ENCODE measurements at regions not wholly inside any gene's neighbourhood (a gene's known extent, or its start where the extent isn't known, plus 50 kb on each side); places are given as distances from the start of the nearest gene placed in this dataset.
A peak's percentile ranks its signal among the peaks of the same experiment; 100 is the strongest.

DNA sequence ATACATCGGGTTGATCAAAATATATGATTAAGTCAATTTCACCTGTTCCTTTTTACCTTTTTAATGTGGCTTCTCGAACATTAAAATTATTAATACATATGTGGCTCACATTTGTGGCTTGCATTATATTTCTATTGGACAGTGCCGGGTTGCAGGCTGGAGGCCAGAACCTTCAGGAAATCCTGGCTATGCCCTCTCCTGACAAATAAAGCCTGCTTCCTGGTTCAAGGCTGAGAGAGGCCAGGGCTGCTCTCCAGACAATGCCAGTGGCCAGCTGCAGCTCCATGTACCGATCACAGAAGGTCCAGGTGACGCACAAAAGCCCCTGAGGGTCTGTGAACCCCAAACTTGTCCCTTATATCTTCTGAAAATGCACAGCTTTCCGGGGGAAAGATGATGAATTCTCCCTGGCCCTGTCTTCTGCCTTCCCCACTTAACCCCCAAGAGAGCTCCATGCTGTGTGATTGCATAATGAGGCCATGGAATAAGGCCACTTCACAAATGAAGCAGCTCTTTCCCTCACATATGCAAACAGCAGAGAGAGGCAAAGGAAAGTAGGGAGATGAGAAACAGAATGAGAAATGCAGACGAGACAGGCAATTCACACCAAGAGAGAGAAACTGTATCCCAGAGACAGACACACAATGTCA lies 241.2 kb downstream of the BCOR start:
- Histone ChIP-seq H3K27me3 (ENCODE audit: insufficient read depth, low read length) (no peaks in the 10 kb centered on the region), H4K20me1 (ENCODE audit: insufficient read depth, low read length) (no peaks in the 10 kb centered on the region), H3K9ac (ENCODE audit: low read length) (no peak overlapping the region; the same call in 1 of the 2 replicates), H3K4me1 (ENCODE audit: insufficient read depth, low read length, severe bottlenecking) (peaks cover 77% of the 10 kb centered on the region), H3K4me3 (ENCODE audit: low read depth, low read length, poor library complexity, severe bottlenecking) (no peak overlapping the region), H3K9me3 (ENCODE audit: low read length) (no peaks in the 10 kb centered on the region), H3K27ac (ENCODE audit: low read depth, low read length, poor library complexity, severe bottlenecking) (peak overlapping the region; percentile 87), H3K36me3 (ENCODE audit: insufficient read depth, low read length) (no peaks in the 10 kb centered on the region), H3F3A (ENCODE audit: insufficient read depth, low read length) (no peaks in the 10 kb centered on the region), H3K9me2 (ENCODE audit: low read depth, low read length) (no peaks in the 10 kb centered on the region), H3K4me2 (ENCODE audit: low read length) (no peak overlapping the region), H3K79me2 (ENCODE audit: insufficient read depth, low read length) (no peaks in the 10 kb centered on the region), H2AFZ (ENCODE audit: low read length) (no peak overlapping the region)
- TF ChIP-seq, protein P1, sequence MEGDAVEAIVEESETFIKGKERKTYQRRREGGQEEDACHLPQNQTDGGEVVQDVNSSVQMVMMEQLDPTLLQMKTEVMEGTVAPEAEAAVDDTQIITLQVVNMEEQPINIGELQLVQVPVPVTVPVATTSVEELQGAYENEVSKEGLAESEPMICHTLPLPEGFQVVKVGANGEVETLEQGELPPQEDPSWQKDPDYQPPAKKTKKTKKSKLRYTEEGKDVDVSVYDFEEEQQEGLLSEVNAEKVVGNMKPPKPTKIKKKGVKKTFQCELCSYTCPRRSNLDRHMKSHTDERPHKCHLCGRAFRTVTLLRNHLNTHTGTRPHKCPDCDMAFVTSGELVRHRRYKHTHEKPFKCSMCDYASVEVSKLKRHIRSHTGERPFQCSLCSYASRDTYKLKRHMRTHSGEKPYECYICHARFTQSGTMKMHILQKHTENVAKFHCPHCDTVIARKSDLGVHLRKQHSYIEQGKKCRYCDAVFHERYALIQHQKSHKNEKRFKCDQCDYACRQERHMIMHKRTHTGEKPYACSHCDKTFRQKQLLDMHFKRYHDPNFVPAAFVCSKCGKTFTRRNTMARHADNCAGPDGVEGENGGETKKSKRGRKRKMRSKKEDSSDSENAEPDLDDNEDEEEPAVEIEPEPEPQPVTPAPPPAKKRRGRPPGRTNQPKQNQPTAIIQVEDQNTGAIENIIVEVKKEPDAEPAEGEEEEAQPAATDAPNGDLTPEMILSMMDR (IDR thresholded peaks at IDR 0.05; ENCODE audit: low read length) = no peak
- TF ChIP-seq EZH2 (IDR thresholded peaks at IDR 0.05; ENCODE audit: borderline replicate concordance, low read length) = no peak

DNA sequence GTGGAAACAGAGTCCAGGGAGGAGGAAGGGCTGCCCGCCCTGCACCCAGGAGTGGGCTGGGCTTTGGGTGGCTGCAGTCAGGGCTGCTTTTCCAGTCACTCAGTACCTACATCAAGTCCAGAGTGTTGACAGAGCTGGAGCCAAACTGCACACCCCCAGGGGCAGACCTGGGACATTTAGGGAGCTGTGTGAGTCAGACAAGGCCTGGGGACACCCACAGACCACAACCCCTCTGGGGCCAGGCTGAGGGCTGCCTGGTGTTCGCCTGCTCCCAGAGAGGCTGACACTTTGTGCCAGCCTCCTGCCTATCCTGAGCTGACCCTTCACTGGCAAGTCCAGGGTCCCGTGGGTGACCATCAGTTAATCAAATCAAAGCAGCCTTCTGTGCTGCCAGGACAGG lies 240.0 kb downstream of the BCOR start:
- peak overlapping the region; percentile 6; the same call in 1 of the 2 replicates for H3K4me2 ChIP-seq (ENCODE audit: low read length)
- peak overlapping the region; percentile 59 for H3K27ac ChIP-seq (ENCODE audit: low read depth, low read length, poor library complexity, severe bottlenecking)

DNA sequence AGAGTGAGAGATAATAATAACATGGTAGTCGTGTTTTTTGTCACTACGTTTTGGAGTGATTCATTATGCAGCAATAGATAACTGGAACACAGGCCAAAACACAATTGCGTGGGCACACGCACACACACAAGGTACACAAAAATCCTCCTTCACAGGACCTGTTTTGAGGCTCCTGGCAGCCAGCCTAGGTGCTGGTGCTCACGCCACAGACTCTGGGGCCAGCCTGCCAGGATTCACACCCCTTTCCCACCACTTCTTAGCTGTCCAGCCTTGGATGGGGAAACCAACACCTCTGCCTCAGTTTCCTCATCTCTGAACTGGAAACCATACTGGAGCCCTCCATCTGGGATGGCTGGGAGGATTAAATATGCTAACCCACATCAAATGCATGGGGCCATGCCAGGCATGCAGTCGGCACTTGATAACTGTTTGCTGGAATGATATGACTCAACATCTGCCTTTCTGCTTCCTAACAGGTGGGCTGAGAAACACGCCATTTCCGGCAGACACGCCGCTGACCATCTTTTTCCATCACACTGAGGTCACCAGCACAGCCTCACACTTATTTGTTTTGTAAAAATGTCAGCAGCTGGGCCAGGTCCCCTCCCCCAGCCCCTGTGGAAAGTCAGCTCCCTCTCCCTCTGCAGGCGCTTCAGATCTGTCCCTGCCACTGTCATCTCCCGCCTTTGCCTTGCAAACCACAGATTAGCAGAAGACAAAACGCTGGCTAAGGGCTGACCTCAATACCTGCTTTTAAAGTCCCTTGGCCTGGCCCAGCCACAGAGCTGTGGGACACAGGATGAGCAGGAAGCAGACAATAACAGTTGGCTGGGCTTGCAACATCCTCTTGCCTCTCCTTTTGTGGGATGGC lies 237.5 kb downstream of the BCOR start:
- TF ChIP-seq, protein P1 (IDR thresholded peaks at IDR 0.05; ENCODE audit: low read length) = no peak
- no peak for TF ChIP-seq EZH2 (IDR thresholded peaks at IDR 0.05; ENCODE audit: borderline replicate concordance, low read length)
- Histone ChIP-seq H3F3A (ENCODE audit: insufficient read depth, low read length) (no peaks in the 10 kb centered on the region), H3K4me2 (ENCODE audit: low read length) (peak overlapping the region; percentile 65), H3K9me2 (ENCODE audit: low read depth, low read length) (no peaks in the 10 kb centered on the region), H3K4me3 (ENCODE audit: low read depth, low read length, poor library complexity, severe bottlenecking) (peak overlapping the region; percentile 25), H3K27ac (ENCODE audit: low read depth, low read length, poor library complexity, severe bottlenecking) (peak overlapping the region; percentile 91), H3K36me3 (ENCODE audit: insufficient read depth, low read length) (no peaks in the 10 kb centered on the region; the same call in 1 of the 2 replicates), H3K79me2 (ENCODE audit: insufficient read depth, low read length) (no peaks in the 10 kb centered on the region), H3K9me3 (ENCODE audit: low read length) (no peaks in the 10 kb centered on the region), H3K27me3 (ENCODE audit: insufficient read depth, low read length) (no peaks in the 10 kb centered on the region), H2AFZ (ENCODE audit: low read length) (no peak overlapping the region), H3K4me1 (ENCODE audit: insufficient read depth, low read length, severe bottlenecking) (peaks cover 70% of the 10 kb centered on the region), H3K9ac (ENCODE audit: low read length) (peak overlapping the region; percentile 64), H4K20me1 (ENCODE audit: insufficient read depth, low read length) (no peaks in the 10 kb centered on the region)

More for the DNA sequence above, 240.0 kb downstream of the BCOR start:
- TF ChIP-seq, protein P1 (IDR thresholded peaks at IDR 0.05; ENCODE audit: low read length) = no peak
- no peak for TF ChIP-seq EZH2 (IDR thresholded peaks at IDR 0.05; ENCODE audit: borderline replicate concordance, low read length)
- Histone ChIP-seq H3K9me2 (ENCODE audit: low read depth, low read length) (no peaks in the 10 kb centered on the region), H4K20me1 (ENCODE audit: insufficient read depth, low read length) (no peaks in the 10 kb centered on the region), H3K27me3 (ENCODE audit: insufficient read depth, low read length) (no peaks in the 10 kb centered on the region), H3K9me3 (ENCODE audit: low read length) (no peaks in the 10 kb centered on the region), H3K4me1 (ENCODE audit: insufficient read depth, low read length, severe bottlenecking) (peaks cover 88% of the 10 kb centered on the region), H3K9ac (ENCODE audit: low read length) (peak overlapping the region; percentile 24; the same call in 1 of the 2 replicates), H3K79me2 (ENCODE audit: insufficient read depth, low read length) (no peaks in the 10 kb centered on the region), H3K36me3 (ENCODE audit: insufficient read depth, low read length) (no peaks in the 10 kb centered on the region; the same call in 1 of the 2 replicates), H3K4me3 (ENCODE audit: low read depth, low read length, poor library complexity, severe bottlenecking) (no peak overlapping the region), H2AFZ (ENCODE audit: low read length) (no peak overlapping the region), H3F3A (ENCODE audit: insufficient read depth, low read length) (no peaks in the 10 kb centered on the region)
